ENCODE measurements at regions not wholly inside any gene's neighbourhood (a gene's known extent, or its start where the extent isn't known, plus 50 kb on each side); places are given as distances from the start of the nearest gene placed in this dataset.

- TF ChIP-seq MAFK (IDR thresholded peaks at IDR 0.05; ENCODE audit: low read depth, low read length) (no peak), RFX5 (IDR thresholded peaks at IDR 0.05; ENCODE audit: low read depth, low read length) (no peak), POLR2A (IDR thresholded peaks at IDR 0.05; ENCODE audit: low read depth, low read length) (no peak), MXI1 (IDR thresholded peaks at IDR 0.05; ENCODE audit: borderline replicate concordance, low read depth, low read length) (no peak), ELK1 (IDR thresholded peaks at IDR 0.05; ENCODE audit: borderline replicate concordance, low read depth, low read length) (no peak), BHLHE40 (IDR thresholded peaks at IDR 0.05; ENCODE audit: low read depth, low read length) (no peak), CEBPB (IDR thresholded peaks at IDR 0.05; ENCODE audit: low read depth, low read length) (no peak), USF2 (IDR thresholded peaks at IDR 0.05; ENCODE audit: low read depth, low read length) (no peak), RAD21 (IDR thresholded peaks at IDR 0.05; ENCODE audit: low read length) (no peak), NFE2L2 (IDR thresholded peaks at IDR 0.05; ENCODE audit: low read depth, low read length) (no peak)
- TF ChIP-seq, protein P1, sequence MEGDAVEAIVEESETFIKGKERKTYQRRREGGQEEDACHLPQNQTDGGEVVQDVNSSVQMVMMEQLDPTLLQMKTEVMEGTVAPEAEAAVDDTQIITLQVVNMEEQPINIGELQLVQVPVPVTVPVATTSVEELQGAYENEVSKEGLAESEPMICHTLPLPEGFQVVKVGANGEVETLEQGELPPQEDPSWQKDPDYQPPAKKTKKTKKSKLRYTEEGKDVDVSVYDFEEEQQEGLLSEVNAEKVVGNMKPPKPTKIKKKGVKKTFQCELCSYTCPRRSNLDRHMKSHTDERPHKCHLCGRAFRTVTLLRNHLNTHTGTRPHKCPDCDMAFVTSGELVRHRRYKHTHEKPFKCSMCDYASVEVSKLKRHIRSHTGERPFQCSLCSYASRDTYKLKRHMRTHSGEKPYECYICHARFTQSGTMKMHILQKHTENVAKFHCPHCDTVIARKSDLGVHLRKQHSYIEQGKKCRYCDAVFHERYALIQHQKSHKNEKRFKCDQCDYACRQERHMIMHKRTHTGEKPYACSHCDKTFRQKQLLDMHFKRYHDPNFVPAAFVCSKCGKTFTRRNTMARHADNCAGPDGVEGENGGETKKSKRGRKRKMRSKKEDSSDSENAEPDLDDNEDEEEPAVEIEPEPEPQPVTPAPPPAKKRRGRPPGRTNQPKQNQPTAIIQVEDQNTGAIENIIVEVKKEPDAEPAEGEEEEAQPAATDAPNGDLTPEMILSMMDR (conservative IDR thresholded peaks at IDR 0.05; ENCODE audit: low read depth, low read length): no peak
Observed at GRCh38 chr12:75694534-75695268, 183.3 kb upstream of the KRR1 start.
